Endothelial cell of umbilical vein (primary cell): ENCODE measurements at regions not wholly inside any gene's neighbourhood (a gene's known extent, or its start where the extent isn't known, plus 50 kb on each side); places are given as distances from the start of the nearest gene placed in this dataset.

Experiments used
- EZH2 ChIP-seq: IDR thresholded peaks from 2 replicates; pipeline ENCODE4 v1.6.1; 2012; ENCODE audit warnings: borderline replicate concordance, low read depth, mild to moderate bottlenecking, moderate library complexity, low read length, inconsistent platforms; ENCODE audit not compliant: severe bottlenecking
- FOS ChIP-seq: IDR thresholded peaks from 2 replicates; pipeline ENCODE4 v1.6.1; 2011; ENCODE audit warnings: mild to moderate bottlenecking, low read length, moderate library complexity, borderline replicate concordance; ENCODE audit not compliant: insufficient read depth
- GATA2 ChIP-seq: IDR thresholded peaks from 2 replicates; pipeline ENCODE4 v1.7.0; 2011; ENCODE audit warnings: low read depth, mild to moderate bottlenecking, moderate library complexity, mixed read lengths, low read length; ENCODE audit not compliant: insufficient read length, insufficient read depth
- JUN ChIP-seq: IDR thresholded peaks from 2 replicates; pipeline ENCODE4 v1.6.1; 2011; ENCODE audit warnings: borderline replicate concordance, low read depth; ENCODE audit not compliant: insufficient read length, insufficient read depth
- MYC ChIP-seq: IDR thresholded peaks from one replicate; pipeline ENCODE4 v1.6.1; 2011; ENCODE audit warnings: mild to moderate bottlenecking, low read depth, low read length
- POLR2A ChIP-seq: IDR thresholded peaks from 2 replicates; pipeline ENCODE4 v1.6.1; 2012; ENCODE audit warnings: low read depth, mild to moderate bottlenecking, control low read depth, low read length
- TF ChIP-seq, protein P1 (sequence below), 2 donors: IDR thresholded peaks; 1 replicate in 1 of 2; 2 replicates in 1 of 2; pipeline ENCODE4 v1.5.1; 2011; ENCODE audit warnings: low read length in 2 of 2, mild to moderate bottlenecking in 2 of 2, moderate library complexity in 2 of 2, control low read depth in 1 of 2, inconsistent platforms in 1 of 2, low read depth in 1 of 2; ENCODE audit not compliant: insufficient read depth in 1 of 2; ENCODE audit errors: extremely low read depth in 1 of 2

GRCh38 chr9:88256216-88256615 lies 117.9 kb upstream of the SPATA31C2 start:
- TF ChIP-seq EZH2, result no peak
- TF ChIP-seq, protein P1, sequence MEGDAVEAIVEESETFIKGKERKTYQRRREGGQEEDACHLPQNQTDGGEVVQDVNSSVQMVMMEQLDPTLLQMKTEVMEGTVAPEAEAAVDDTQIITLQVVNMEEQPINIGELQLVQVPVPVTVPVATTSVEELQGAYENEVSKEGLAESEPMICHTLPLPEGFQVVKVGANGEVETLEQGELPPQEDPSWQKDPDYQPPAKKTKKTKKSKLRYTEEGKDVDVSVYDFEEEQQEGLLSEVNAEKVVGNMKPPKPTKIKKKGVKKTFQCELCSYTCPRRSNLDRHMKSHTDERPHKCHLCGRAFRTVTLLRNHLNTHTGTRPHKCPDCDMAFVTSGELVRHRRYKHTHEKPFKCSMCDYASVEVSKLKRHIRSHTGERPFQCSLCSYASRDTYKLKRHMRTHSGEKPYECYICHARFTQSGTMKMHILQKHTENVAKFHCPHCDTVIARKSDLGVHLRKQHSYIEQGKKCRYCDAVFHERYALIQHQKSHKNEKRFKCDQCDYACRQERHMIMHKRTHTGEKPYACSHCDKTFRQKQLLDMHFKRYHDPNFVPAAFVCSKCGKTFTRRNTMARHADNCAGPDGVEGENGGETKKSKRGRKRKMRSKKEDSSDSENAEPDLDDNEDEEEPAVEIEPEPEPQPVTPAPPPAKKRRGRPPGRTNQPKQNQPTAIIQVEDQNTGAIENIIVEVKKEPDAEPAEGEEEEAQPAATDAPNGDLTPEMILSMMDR (IDR thresholded peaks at IDR 0.05; ENCODE audit: extremely low read depth in 1 of 2, insufficient read depth in 1 of 2, low read depth in 1 of 2, low read length in 2 of 2), result no peak
- TF ChIP-seq GATA2, result no peak
- no peak for TF ChIP-seq POLR2A
- no peak for TF ChIP-seq MYC
- no peak for TF ChIP-seq FOS
- TF ChIP-seq JUN, result no peak
